Mesenchymal stem cell (in vitro differentiated cells and primary cell): ENCODE measurements at regions not wholly inside any gene's neighbourhood (a gene's known extent, or its start where the extent isn't known, plus 50 kb on each side); places are given as distances from the start of the nearest gene placed in this dataset.

Experiments used
- DNase-seq: peaks from one replicate; pipeline ENCODE4 v3.0.0-alpha.2; 2013
- H2AFZ ChIP-seq: one replicate; pipeline ENCODE4 v1.6.1; 2013; ENCODE audit warnings: low read depth, mild to moderate bottlenecking, control low read depth, inconsistent platforms, low read length, moderate library complexity
- H2AK5ac ChIP-seq: 2 replicates; pipeline ENCODE4 v1.6.1; 2013; ENCODE audit warnings: low read length, moderate library complexity, mild to moderate bottlenecking, inconsistent platforms; ENCODE audit not compliant: severe bottlenecking
- H2BK120ac ChIP-seq: one replicate; pipeline ENCODE4 v1.6.1; 2013; ENCODE audit warnings: low read depth, mild to moderate bottlenecking, inconsistent platforms, low read length, moderate library complexity
- H2BK12ac ChIP-seq, 2 experiments: one replicate each; pipeline ENCODE4 v1.6.1; 2013; ENCODE audit warnings: inconsistent platforms in 2 of 2, low read length in 2 of 2, mild to moderate bottlenecking in 2 of 2, moderate library complexity in 2 of 2, control low read depth in 1 of 2
- H2BK15ac ChIP-seq: one replicate; pipeline ENCODE4 v1.6.1; 2013; ENCODE audit warnings: mild to moderate bottlenecking, low read depth, inconsistent platforms; ENCODE audit not compliant: poor library complexity, severe bottlenecking
- H2BK5ac ChIP-seq: 2 replicates; pipeline ENCODE4 v1.6.1; 2013; ENCODE audit warnings: low read depth, mild to moderate bottlenecking, low read length, control low read depth, inconsistent platforms; ENCODE audit not compliant: poor library complexity, severe bottlenecking
- H3K14ac ChIP-seq, 2 experiments: one replicate each; pipeline ENCODE4 v1.6.1; 2013; ENCODE audit warnings: inconsistent platforms in 2 of 2, low read length in 2 of 2, control low read depth in 1 of 2, mild to moderate bottlenecking in 1 of 2, moderate library complexity in 1 of 2
- H3K18ac ChIP-seq, 2 experiments: one replicate each; pipeline ENCODE4 v1.6.1; 2013; ENCODE audit warnings: inconsistent platforms in 2 of 2, low read length in 2 of 2, control low read depth in 1 of 2, low read depth in 1 of 2, mild to moderate bottlenecking in 1 of 2
- H3K23ac ChIP-seq, 2 experiments: one replicate each; pipeline ENCODE4 v1.6.1; 2013; ENCODE audit warnings: inconsistent platforms in 2 of 2, low read length in 2 of 2, mild to moderate bottlenecking in 2 of 2, moderate library complexity in 2 of 2, control low read depth in 1 of 2
- H3K27ac ChIP-seq: 2 replicates; pipeline ENCODE4 v1.5.1; 2013; ENCODE audit warnings: mild to moderate bottlenecking, moderate library complexity, low read length, control low read depth, inconsistent platforms; ENCODE audit not compliant: poor library complexity, severe bottlenecking
- H3K27me3 ChIP-seq, 2 experiments: 2 replicates each; pipeline versions ENCODE4 v1.6.1 to v1.7.0; 2013; ENCODE audit warnings: low read length in 2 of 2, mild to moderate bottlenecking in 2 of 2, moderate library complexity in 2 of 2, control low read depth in 1 of 2, inconsistent platforms in 1 of 2; ENCODE audit not compliant: control insufficient read depth in 1 of 2, insufficient read depth in 1 of 2
- H3K36me3 ChIP-seq, 2 experiments: 2 replicates each; pipeline versions ENCODE4 v1.6.1 to v1.7.0; 2013; ENCODE audit warnings: low read length in 2 of 2, control low read depth in 1 of 2, inconsistent platforms in 1 of 2, low read depth in 1 of 2, mild to moderate bottlenecking in 1 of 2; ENCODE audit not compliant: insufficient read depth in 2 of 2, control insufficient read depth in 1 of 2
- H3K4ac ChIP-seq, 2 experiments: one replicate each; pipeline ENCODE4 v1.6.1; 2013; ENCODE audit warnings: inconsistent platforms in 2 of 2, low read length in 2 of 2, mild to moderate bottlenecking in 2 of 2, moderate library complexity in 2 of 2, control low read depth in 1 of 2, low read depth in 1 of 2
- H3K4me1 ChIP-seq: 2 replicates; pipeline ENCODE4 v1.6.1; 2013; ENCODE audit warnings: low read depth, low read length, control low read depth; ENCODE audit not compliant: control insufficient read depth, insufficient read depth
- H3K4me2 ChIP-seq: 2 replicates; pipeline ENCODE4 v1.6.1; 2013; ENCODE audit warnings: low read length, mild to moderate bottlenecking, inconsistent platforms; ENCODE audit not compliant: poor library complexity, severe bottlenecking
- H3K4me3 ChIP-seq, 2 experiments: 2 replicates each; pipeline versions ENCODE4 v1.5.1 to v1.7.0; 2013; ENCODE audit warnings: low read length in 2 of 2, mild to moderate bottlenecking in 2 of 2, control low read depth in 1 of 2, low read depth in 1 of 2; ENCODE audit not compliant: insufficient read depth in 1 of 2
- H3K79me1 ChIP-seq: replicated peaks from 2 replicates; pipeline ENCODE4 v1.6.1; 2013; ENCODE audit warnings: mild to moderate bottlenecking, control low read depth, low read length, inconsistent platforms; ENCODE audit not compliant: poor library complexity, severe bottlenecking
- H3K9ac ChIP-seq: 2 replicates; pipeline ENCODE4 v1.7.0; 2013; ENCODE audit warnings: mild to moderate bottlenecking, low read length, moderate library complexity
- H3K9me3 ChIP-seq: 2 replicates; pipeline ENCODE4 v1.7.0; 2013; ENCODE audit warnings: mild to moderate bottlenecking, low read length; ENCODE audit not compliant: control insufficient read depth
- H4K8ac ChIP-seq: one replicate; pipeline ENCODE4 v1.6.1; 2013; ENCODE audit warnings: inconsistent platforms, mild to moderate bottlenecking, low read length, moderate library complexity
- H4K91ac ChIP-seq: one replicate; pipeline ENCODE4 v1.6.1; 2013; ENCODE audit warnings: mild to moderate bottlenecking, low read length, inconsistent platforms
- WGBS: methylation state at CpG from one replicate; pipeline ENCODE4 v1.1.7; 2013; ENCODE audit warnings: mixed read lengths; 5-methylcytosine and 5-hydroxymethylcytosine counted together

- no peaks in the 10 kb centered on the region for H3K27me3 ChIP-seq
- H2BK15ac ChIP-seq = no peak overlapping the region
- no peak overlapping the region for H3K18ac ChIP-seq
- H3K27ac ChIP-seq = no peak overlapping the region
- H3K36me3 ChIP-seq = no peaks in the 10 kb centered on the region
- no peak overlapping the region for H2AFZ ChIP-seq
- no peak overlapping the region for H2BK5ac ChIP-seq
- H2AK5ac ChIP-seq = no peak overlapping the region
- H3K23ac ChIP-seq = no peak overlapping the region
- DNase-seq = no peak
- no peak overlapping the region for H3K14ac ChIP-seq
- no peak overlapping the region for H2BK120ac ChIP-seq
- no peak overlapping the region for H3K4ac ChIP-seq
- H3K4me1 ChIP-seq = no peaks in the 10 kb centered on the region
- H3K9ac ChIP-seq = no peak overlapping the region
- no peak overlapping the region for H3K4me3 ChIP-seq
- H4K8ac ChIP-seq = no peak overlapping the region
- no peaks in the 10 kb centered on the region for H3K9me3 ChIP-seq
- no peaks in the 10 kb centered on the region for H3K79me1 ChIP-seq
- H2BK12ac ChIP-seq = no peak overlapping the region
- H4K91ac ChIP-seq = no peak overlapping the region
- no peak overlapping the region for H3K4me2 ChIP-seq
These were observed 146.5 kb downstream of the SEC23IP start for GRCh38 chr10:120039046-120039445.

GRCh38 chr10:120039826-120040225 is 147.3 kb downstream of the SEC23IP start:
- H3K27me3 ChIP-seq = no peaks in the 10 kb centered on the region
- H3K36me3 ChIP-seq = no peaks in the 10 kb centered on the region
- 93% methylated on average over 6 of the region's 6 CpGs for WGBS
- no peak overlapping the region for H2BK12ac ChIP-seq
- no peaks in the 10 kb centered on the region for H3K4me1 ChIP-seq
- no peak overlapping the region for H3K9ac ChIP-seq
- H2BK15ac ChIP-seq = no peak overlapping the region
- no peak overlapping the region for H2AK5ac ChIP-seq
- H3K4ac ChIP-seq = no peak overlapping the region
- H3K27ac ChIP-seq = no peak overlapping the region
- no peaks in the 10 kb centered on the region for H3K79me1 ChIP-seq
- no peak overlapping the region for H3K14ac ChIP-seq
- no peak overlapping the region for H2AFZ ChIP-seq
- no peak overlapping the region for H3K4me2 ChIP-seq
- no peak for DNase-seq
- H3K23ac ChIP-seq = no peak overlapping the region
- H4K8ac ChIP-seq = no peak overlapping the region
- H3K9me3 ChIP-seq = no peaks in the 10 kb centered on the region
- H3K4me3 ChIP-seq = no peak overlapping the region
- H2BK120ac ChIP-seq = no peak overlapping the region
- no peak overlapping the region for H3K18ac ChIP-seq
- H4K91ac ChIP-seq = no peak overlapping the region
- no peak overlapping the region for H2BK5ac ChIP-seq

GRCh38 chr10:120041807-120042559 is 149.5 kb downstream of the SEC23IP start:
- no peak overlapping the region for H3K18ac ChIP-seq
- no peak overlapping the region for H2BK12ac ChIP-seq
- no peaks in the 10 kb centered on the region for H3K4me1 ChIP-seq
- no peak overlapping the region for H4K91ac ChIP-seq
- H3K9ac ChIP-seq = no peak overlapping the region
- H3K23ac ChIP-seq = no peak overlapping the region
- no peak overlapping the region for H2BK15ac ChIP-seq
- H3K14ac ChIP-seq = no peak overlapping the region
- H2BK5ac ChIP-seq = no peak overlapping the region
- no peak overlapping the region for H2BK120ac ChIP-seq
- H2AFZ ChIP-seq = no peak overlapping the region
- H3K79me1 ChIP-seq = no peaks in the 10 kb centered on the region
- no peak for DNase-seq
- H3K27me3 ChIP-seq = no peaks in the 10 kb centered on the region
- H3K9me3 ChIP-seq = no peaks in the 10 kb centered on the region
- no peak overlapping the region for H4K8ac ChIP-seq
- no peak overlapping the region for H3K4me2 ChIP-seq
- H2AK5ac ChIP-seq = no peak overlapping the region
- no peak overlapping the region for H3K27ac ChIP-seq
- H3K4ac ChIP-seq = no peak overlapping the region
- no peak overlapping the region for H3K4me3 ChIP-seq
- 69% methylated on average over 11 of the region's 12 CpGs for whole genome bisulfite sequencing
- no peaks in the 10 kb centered on the region for H3K36me3 ChIP-seq

GRCh38 chr10:120042705-120043104 is 150.2 kb downstream of the SEC23IP start:
- no peak overlapping the region for H2AK5ac ChIP-seq
- no peak overlapping the region for H3K9ac ChIP-seq
- H3K14ac ChIP-seq = no peak overlapping the region
- no peak overlapping the region for H4K8ac ChIP-seq
- H2BK5ac ChIP-seq = no peak overlapping the region
- no peak overlapping the region for H3K23ac ChIP-seq
- H3K18ac ChIP-seq = no peak overlapping the region
- no peaks in the 10 kb centered on the region for H3K9me3 ChIP-seq
- no peak overlapping the region for H3K27ac ChIP-seq
- no peak overlapping the region for H3K4me3 ChIP-seq
- no peak overlapping the region for H2AFZ ChIP-seq
- H3K4me2 ChIP-seq = no peak overlapping the region
- no peak overlapping the region for H3K4ac ChIP-seq
- no peak overlapping the region for H4K91ac ChIP-seq
- H2BK12ac ChIP-seq = no peak overlapping the region
- DNase-seq = no peak
- no peaks in the 10 kb centered on the region for H3K36me3 ChIP-seq
- no peak overlapping the region for H2BK120ac ChIP-seq
- H2BK15ac ChIP-seq = no peak overlapping the region
- no peaks in the 10 kb centered on the region for H3K27me3 ChIP-seq
- no peaks in the 10 kb centered on the region for H3K79me1 ChIP-seq
- H3K4me1 ChIP-seq = no peaks in the 10 kb centered on the region
